ENCODE measurements at regions not wholly inside any gene's neighbourhood (a gene's known extent, or its start where the extent isn't known, plus 50 kb on each side); places are given as distances from the start of the nearest gene placed in this dataset.

DNA sequence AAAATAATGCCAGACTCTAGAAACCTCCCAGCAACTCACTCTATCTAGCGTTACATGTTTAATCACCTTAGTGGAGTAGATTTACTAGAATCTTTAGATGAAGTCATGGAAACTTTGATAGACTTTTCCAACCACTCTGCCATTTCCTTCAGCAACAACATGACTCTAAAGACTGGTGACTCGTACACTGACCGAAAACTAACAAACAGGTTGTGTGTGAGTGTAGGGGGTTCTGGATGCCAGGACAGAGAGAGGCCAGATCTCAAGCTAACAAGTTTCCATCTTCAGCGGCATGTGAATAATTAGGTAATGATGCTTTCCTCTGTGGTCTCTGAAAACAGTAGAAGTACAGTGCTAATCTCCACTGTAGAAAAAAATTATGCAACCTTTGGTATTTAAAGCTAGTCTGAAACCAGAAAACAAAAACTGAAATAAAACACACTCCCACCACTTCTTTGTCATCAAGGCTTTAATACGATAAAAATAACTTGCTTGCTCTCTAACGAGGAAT lies 286.4 kb downstream of the PRDM5 start:
- ATAC-seq (replicated peaks in 6 of 8), result no peak
- in situ Hi-C loops (cut with MboI; ENCODE audit: low pct_unique_long_range_greater_than_20kb in 2 of 9, low sequenced_read_pairs in 9 of 9, unreplicated experiment in 9 of 9), result no loop called here
- H3K4me3 ChIP-seq, result no peak overlapping the region
- H3K4me1 ChIP-seq (replicated peaks in 1 of 2), result no peaks in the 10 kb centered on the region
- H3K27ac ChIP-seq, result no peak overlapping the region
- WGBS, 10 experiments, result 61 to 100% (median 92%) methylated on average over 2 to 6 of the region's 6 CpGs; no CpG with 5 or more reads in 2 of the 10 experiments

DNA sequence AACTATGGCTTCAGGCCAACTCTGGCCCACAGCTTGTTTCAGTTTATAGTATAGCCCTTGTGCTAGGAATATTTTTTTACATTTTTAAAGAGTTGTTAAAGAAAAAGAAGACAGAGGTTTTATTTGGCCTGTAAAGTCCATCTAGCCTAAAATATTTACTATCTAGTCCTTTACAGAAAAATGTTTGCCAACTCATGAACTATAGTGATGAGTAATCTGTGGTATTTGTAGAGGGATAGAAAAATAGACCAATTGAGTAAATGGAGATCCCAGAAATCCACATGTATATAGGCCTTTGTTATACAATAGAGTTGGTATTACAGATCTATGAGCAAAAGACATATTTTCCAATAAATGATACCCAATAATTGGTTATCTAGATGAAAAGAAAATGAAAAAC lies 288.7 kb downstream of the PRDM5 start:
- in situ Hi-C loops (cut with MboI; ENCODE audit: low pct_unique_long_range_greater_than_20kb in 2 of 9, low sequenced_read_pairs in 9 of 9, unreplicated experiment in 9 of 9), result no loop called here

DNA sequence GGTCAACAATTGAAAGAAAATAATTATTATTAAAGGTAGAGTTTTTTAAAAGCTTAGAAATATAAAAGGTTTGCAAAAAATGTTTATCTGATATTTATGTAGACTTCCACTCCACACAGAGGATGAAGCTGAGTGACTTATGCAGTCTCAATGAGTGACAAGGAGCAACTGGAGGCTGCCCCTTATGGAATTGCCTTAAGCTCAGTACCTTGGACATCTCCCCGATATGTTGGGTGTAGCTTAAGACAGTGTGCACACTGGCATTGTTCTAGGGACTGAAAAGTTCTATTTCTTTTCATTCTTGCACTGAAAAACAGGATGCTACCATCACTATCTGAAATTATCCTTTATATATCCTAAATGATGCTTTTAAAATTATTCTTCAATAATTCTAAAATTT lies 292.1 kb downstream of the PRDM5 start:
- 0 to 100% (median 83%) methylated on average over 1 of the region's 1 CpG; no CpG with 5 or more reads in 1 of the 10 experiments for WGBS, 10 experiments
- in situ Hi-C loops (cut with MboI; ENCODE audit: low pct_unique_long_range_greater_than_20kb in 2 of 9, low sequenced_read_pairs in 9 of 9, unreplicated experiment in 9 of 9), result no loop called here
- ATAC-seq (replicated peaks in 6 of 8), result no peak
- no peak overlapping the region for H3K4me3 ChIP-seq
- H3K27ac ChIP-seq, result no peak overlapping the region
- no peaks in the 10 kb centered on the region for H3K4me1 ChIP-seq (replicated peaks in 1 of 2)

More for the DNA sequence above, 288.7 kb downstream of the PRDM5 start:
- ATAC-seq (replicated peaks in 6 of 8), result no peak
- Histone ChIP-seq H3K4me3 (no peak overlapping the region), H3K4me1 (replicated peaks in 1 of 2) (no peaks in the 10 kb centered on the region), H3K27ac (no peak overlapping the region)

DNA sequence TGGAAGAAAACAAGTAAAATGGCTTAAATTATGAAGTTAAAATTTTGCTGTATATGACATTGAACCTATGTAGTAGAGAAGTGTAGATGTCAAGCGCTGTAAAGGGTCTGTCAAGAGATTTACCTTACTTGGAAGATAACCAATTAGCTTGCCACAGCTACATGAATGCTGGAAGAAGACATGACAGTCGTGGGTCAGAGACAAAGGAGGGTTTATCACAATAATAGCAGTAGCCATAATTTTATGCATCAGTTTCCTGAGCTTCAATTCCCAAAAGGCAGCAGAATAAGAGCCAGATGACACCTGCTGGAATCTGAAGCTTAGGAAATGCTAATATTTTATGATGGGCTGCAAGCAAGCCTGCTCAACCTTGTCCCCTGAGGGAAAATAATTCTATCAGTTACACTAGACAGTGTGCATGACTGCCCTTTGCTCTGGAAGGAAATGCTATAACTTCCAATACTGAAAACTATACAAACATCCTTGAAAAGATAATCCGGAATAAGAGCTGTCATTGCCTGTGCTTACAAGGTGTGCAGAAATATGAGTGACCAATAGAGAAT lies 292.9 kb downstream of the PRDM5 start:
- H3K4me1 ChIP-seq (replicated peaks in 1 of 2), result no peaks in the 10 kb centered on the region
- WGBS, 10 experiments, result 43 to 100% (median 67%) methylated on average over 1 to 3 of the region's 3 CpGs
- ATAC-seq (replicated peaks in 6 of 8), result peak in 4 of 8 experiments; percentile 33 to 89 (median 82)
- H3K27ac ChIP-seq, result no peak overlapping the region
- no peak overlapping the region for H3K4me3 ChIP-seq
- in situ Hi-C loops (cut with MboI; ENCODE audit: low pct_unique_long_range_greater_than_20kb in 2 of 9, low sequenced_read_pairs in 9 of 9, unreplicated experiment in 9 of 9), result no loop called here

DNA sequence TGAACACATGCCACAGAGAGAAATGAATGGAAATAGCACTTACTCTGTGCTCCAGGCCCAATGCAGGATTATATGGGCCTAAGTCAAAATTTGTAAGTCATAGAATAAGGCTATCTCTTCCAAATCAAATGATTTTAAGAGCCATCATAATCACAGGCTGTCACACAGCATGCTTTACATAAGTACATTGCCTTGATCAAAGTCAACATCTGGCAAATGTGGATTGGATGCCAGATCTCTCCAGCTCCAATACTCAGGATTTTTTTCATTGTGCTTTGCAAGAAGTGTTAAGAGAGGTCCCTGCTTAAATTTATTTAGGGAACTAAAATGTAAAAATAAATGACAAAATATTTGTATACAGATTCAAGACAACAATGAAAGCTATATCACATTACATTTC lies 299.9 kb downstream of the PRDM5 start:
- peak in 1 of 8 experiments; percentile 31 for ATAC-seq (replicated peaks in 6 of 8)
- in situ Hi-C loops (cut with MboI; ENCODE audit: low pct_unique_long_range_greater_than_20kb in 2 of 9, low sequenced_read_pairs in 9 of 9, unreplicated experiment in 9 of 9), result no loop called here
- H3K4me3 ChIP-seq, result no peak overlapping the region

DNA sequence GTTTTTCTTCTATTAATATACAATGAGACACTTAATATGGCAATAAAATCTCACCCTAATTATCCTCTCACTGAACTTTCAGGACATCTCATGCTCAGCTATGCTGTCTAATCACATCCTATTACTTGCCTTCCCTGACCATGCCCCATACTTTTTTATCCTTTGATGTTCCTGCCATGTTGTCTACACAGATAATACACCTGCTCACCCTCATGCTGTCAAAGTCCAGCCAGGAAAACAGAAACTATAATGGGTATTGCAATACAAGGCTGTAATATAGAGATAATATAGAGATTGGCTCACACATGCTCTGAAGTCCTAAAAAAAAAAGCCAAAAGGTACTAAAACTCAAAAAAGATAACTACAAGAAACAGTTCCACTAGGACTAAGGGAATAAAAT lies 305.4 kb downstream of the PRDM5 start:
- Histone ChIP-seq H3K27ac (no peak overlapping the region), H3K4me1 (replicated peaks in 1 of 2) (no peaks in the 10 kb centered on the region), H3K4me3 (no peak overlapping the region)
- in situ Hi-C loops (cut with MboI; ENCODE audit: low pct_unique_long_range_greater_than_20kb in 2 of 9, low sequenced_read_pairs in 9 of 9, unreplicated experiment in 9 of 9), result no loop called here
- no peak for ATAC-seq (replicated peaks in 6 of 8)

More for the DNA sequence above, 299.9 kb downstream of the PRDM5 start:
- Histone ChIP-seq H3K4me1 (replicated peaks in 1 of 2) (no peaks in the 10 kb centered on the region), H3K27ac (no peak overlapping the region)

DNA sequence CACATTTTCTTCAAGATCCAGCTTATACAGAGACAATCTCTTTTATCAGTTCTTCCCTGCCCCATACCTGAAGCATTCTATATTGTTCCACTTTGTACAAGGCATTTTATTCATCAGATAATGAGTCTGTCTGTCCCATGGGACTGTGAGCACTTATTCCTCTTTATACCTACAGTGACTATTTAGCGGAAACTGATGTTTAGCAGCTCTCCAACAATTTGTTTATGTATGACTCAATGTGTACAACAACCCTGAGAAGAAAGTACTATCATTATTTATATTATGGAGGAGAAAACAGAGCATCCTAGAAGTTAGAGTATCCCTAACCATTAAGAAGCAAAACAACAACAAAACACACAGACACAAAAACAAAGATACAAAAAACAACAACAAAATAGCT lies 306.5 kb downstream of the PRDM5 start:
- H3K4me1 ChIP-seq (replicated peaks in 1 of 2), result no peaks in the 10 kb centered on the region
- in situ Hi-C loops (cut with MboI; ENCODE audit: low pct_unique_long_range_greater_than_20kb in 2 of 9, low sequenced_read_pairs in 9 of 9, unreplicated experiment in 9 of 9), result no loop called here
- no peak overlapping the region for H3K4me3 ChIP-seq
- no peak for ATAC-seq (replicated peaks in 6 of 8)
- WGBS, 10 experiments, result 29 to 100% (median 100%) methylated on average over 1 of the region's 1 CpG; no CpG with 5 or more reads in 4 of the 10 experiments
- no peak overlapping the region for H3K27ac ChIP-seq

DNA sequence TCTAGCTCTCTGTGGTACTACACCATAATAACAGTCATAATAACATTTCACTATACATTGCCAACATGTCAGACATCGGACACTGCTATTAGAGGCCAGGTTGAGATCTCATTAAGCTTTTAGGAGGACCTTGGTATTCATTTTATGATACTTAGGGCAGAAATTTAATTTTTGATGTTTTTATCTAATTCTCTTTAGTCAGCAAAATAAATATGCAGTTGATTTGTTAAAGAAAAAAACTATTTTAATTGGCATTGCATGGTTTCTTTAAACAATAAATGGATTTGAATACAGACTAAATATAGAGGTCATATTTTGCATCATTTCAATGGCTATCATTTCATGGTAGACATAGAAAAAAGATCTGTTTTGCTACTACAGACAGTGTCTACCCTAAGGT lies 308.7 kb downstream of the PRDM5 start:
- in situ Hi-C loops (cut with MboI; ENCODE audit: low pct_unique_long_range_greater_than_20kb in 2 of 9, low sequenced_read_pairs in 9 of 9, unreplicated experiment in 9 of 9), result no loop called here
- H3K4me3 ChIP-seq, result no peak overlapping the region
- ATAC-seq (replicated peaks in 6 of 8), result no peak
- H3K4me1 ChIP-seq (replicated peaks in 1 of 2), result no peaks in the 10 kb centered on the region
- 44 to 100% (median 100%) methylated on average over 1 of the region's 1 CpG; no CpG with 5 or more reads in 5 of the 10 experiments for WGBS, 10 experiments
- H3K27ac ChIP-seq, result no peak overlapping the region

DNA sequence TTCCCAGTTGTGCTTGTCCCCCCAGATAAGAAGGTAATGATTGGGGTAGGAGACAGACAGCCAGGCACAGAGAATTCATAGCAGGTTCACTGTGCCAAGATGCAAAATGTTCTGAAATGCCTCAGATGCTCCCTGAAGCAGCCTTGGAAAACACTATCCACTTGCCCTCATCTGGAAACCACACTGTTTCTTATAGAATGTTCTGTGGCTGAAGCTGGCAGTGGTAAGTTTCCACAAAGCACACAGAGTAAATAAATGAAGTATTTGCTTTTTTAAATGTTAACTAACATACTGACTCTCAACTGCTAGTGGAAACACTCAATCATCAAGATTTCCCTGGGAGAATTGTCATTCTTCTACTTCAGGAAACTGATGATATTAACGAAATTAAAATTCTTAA lies 311.4 kb downstream of the PRDM5 start:
- peak in 1 of 8 experiments; percentile 33 for ATAC-seq (replicated peaks in 6 of 8)
- in situ Hi-C loops (cut with MboI; ENCODE audit: low pct_unique_long_range_greater_than_20kb in 2 of 9, low sequenced_read_pairs in 9 of 9, unreplicated experiment in 9 of 9), result no loop called here
- no peak overlapping the region for H3K4me3 ChIP-seq
- no peaks in the 10 kb centered on the region for H3K4me1 ChIP-seq (replicated peaks in 1 of 2)
- no peak overlapping the region for H3K27ac ChIP-seq
- WGBS, 10 experiments, result 0 to 100% (median 67%) methylated on average over 1 of the region's 1 CpG; no CpG with 5 or more reads in 1 of the 10 experiments

DNA sequence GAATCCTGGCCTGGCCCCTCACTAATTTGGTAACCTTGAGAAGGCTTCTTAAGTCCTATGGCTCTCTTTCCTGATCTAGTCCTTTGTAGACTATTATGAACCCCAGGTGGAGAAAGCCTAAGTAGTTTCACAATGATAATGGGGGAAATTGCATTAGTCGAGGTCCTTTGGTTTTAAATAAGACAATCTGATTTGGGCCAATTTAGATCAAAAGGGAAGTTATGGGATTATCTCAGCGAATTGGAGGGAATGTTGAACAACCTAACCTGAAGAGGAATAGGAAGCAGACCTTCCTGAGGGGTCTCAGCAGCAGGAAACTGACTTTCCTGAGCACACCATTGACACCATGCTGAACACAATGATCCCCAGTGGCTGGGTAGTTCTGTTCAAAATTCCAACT lies 331.5 kb downstream of the PRDM5 start:
- H3K4me3 ChIP-seq, result no peak overlapping the region
- in situ Hi-C loops (cut with MboI; ENCODE audit: low pct_unique_long_range_greater_than_20kb in 2 of 9, low sequenced_read_pairs in 9 of 9, unreplicated experiment in 9 of 9), result no loop called here
- no peaks in the 10 kb centered on the region for H3K4me1 ChIP-seq (replicated peaks in 1 of 2)
- H3K27ac ChIP-seq, result no peak overlapping the region
- 0 to 100% (median 61%) methylated on average over 1 to 2 of the region's 2 CpGs; no CpG with 5 or more reads in 2 of the 10 experiments for WGBS, 10 experiments
- ATAC-seq (replicated peaks in 6 of 8), result no peak

DNA sequence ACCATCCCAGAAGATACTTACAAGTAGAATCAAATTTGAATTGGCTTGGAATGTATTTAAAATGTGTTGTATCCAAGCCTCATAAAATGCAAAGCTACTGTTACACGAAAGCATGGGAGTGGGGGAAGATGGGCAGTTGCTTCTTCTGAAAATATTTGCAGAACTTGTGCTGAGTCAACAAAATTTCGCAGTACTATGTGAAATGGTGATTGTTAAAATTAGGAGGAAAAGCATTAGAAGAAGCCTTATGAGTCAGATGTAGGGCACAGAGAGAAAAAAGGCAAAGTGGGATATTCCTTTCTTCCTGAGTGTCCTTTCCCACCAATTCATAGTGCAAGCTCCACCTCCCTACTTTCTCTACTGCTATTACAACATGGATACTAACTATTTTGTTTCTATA lies 332.7 kb downstream of the PRDM5 start:
- Histone ChIP-seq H3K27ac (no peak overlapping the region), H3K4me1 (replicated peaks in 1 of 2) (no peaks in the 10 kb centered on the region), H3K4me3 (no peak overlapping the region)
- WGBS, 10 experiments, result 29 to 88% (median 51%) methylated on average over 2 of the region's 2 CpGs; no CpG with 5 or more reads in 2 of the 10 experiments
- in situ Hi-C loops (cut with MboI; ENCODE audit: low pct_unique_long_range_greater_than_20kb in 2 of 9, low sequenced_read_pairs in 9 of 9, unreplicated experiment in 9 of 9), result no loop called here
- ATAC-seq (replicated peaks in 6 of 8), result no peak

DNA sequence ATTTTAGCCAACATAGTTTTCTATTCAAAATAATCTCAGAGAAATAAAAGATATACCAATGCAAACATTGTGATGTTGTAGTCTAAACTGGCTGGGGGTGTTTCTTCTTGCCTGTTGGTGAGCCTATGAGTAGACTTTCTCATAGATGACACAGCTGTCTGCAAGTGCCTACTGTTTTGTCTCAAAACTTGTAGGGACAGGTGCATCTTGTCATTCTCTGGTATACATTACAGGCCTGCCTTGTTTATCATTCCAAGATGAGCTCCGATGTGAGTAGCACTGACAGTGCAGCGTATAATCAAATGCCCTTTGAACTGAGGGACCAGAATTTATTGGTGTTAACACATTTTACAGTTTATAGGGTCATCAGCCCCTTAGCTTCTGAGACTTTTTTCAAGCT lies 353.8 kb downstream of the PRDM5 start:
- no peak overlapping the region for H3K27ac ChIP-seq
- H3K4me3 ChIP-seq, result no peak overlapping the region
- no peaks in the 10 kb centered on the region for H3K4me1 ChIP-seq (replicated peaks in 1 of 2)
- WGBS, 10 experiments, result 30 to 100% (median 70%) methylated on average over 1 to 2 of the region's 2 CpGs; no CpG with 5 or more reads in 2 of the 10 experiments
- ATAC-seq (replicated peaks in 6 of 8), result no peak
- in situ Hi-C loops (cut with MboI; ENCODE audit: low pct_unique_long_range_greater_than_20kb in 2 of 9, low sequenced_read_pairs in 9 of 9, unreplicated experiment in 9 of 9), result no loop called here

DNA sequence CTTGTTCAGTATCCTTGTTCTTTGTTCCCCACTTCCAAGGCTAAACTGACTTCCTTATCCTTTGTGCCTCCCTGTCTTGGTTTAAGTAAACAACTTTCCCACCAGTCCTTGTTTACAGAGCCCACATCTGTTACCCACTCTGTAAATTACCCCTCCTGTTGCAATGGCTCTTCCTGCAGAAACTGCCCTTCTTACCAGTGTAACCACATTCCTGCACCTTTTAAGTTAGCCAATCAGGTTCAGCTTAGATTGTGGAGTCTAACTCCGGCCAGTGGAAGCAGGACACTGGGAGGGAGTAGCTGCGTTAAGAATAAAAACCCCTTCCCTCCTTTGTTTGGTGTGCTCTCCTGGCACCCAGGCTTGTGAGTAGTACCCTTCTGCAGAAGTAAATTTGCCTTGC lies 360.9 kb downstream of the PRDM5 start:
- ATAC-seq (replicated peaks in 6 of 8), result no peak
- no peak overlapping the region for H3K27ac ChIP-seq
- H3K4me1 ChIP-seq (replicated peaks in 1 of 2), result peaks cover 0 to 2% of the 10 kb centered on the region in 2 donors
- H3K4me3 ChIP-seq, result no peak overlapping the region
- in situ Hi-C loops (cut with MboI; ENCODE audit: low pct_unique_long_range_greater_than_20kb in 2 of 9, low sequenced_read_pairs in 9 of 9, unreplicated experiment in 9 of 9), result no loop called here
- 40 to 100% (median 87%) methylated on average over 1 to 2 of the region's 2 CpGs; no CpG with 5 or more reads in 5 of the 10 experiments for WGBS, 10 experiments

DNA sequence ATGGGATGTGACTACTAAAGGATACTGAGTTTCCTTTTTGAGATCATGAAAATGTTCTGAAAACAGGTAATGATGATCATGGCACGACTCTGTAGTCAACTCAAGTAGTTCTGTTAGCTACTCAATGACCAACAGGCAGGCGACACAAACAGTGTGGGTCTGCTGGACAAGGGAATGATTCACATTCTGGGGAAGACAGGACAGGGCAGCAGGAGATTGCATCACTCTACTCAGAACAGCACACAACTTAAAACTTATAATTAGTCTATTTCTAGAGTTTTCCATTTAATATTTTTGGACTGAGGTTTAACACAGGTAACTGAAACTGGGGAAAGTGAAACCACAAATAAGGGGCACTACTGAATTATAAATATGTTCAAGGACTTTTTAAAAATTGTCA lies 365.2 kb downstream of the PRDM5 start:
- in situ Hi-C loops (cut with MboI; ENCODE audit: low pct_unique_long_range_greater_than_20kb in 2 of 9, low sequenced_read_pairs in 9 of 9, unreplicated experiment in 9 of 9), result no loop called here
- H3K4me1 ChIP-seq (replicated peaks in 1 of 2), result peaks cover 0 to 2% of the 10 kb centered on the region in 2 donors
- 6 to 100% (median 80%) methylated on average over 1 to 2 of the region's 2 CpGs; no CpG with 5 or more reads in 3 of the 10 experiments for WGBS, 10 experiments
- H3K27ac ChIP-seq, result no peak overlapping the region
- H3K4me3 ChIP-seq, result no peak overlapping the region
- ATAC-seq (replicated peaks in 6 of 8), result peak in 3 of 8 experiments; percentile 27 to 67 (median 57)
